ENCODE measurements at regions not wholly inside any gene's neighbourhood (a gene's known extent, or its start where the extent isn't known, plus 50 kb on each side); places are given as distances from the start of the nearest gene placed in this dataset.

DNA sequence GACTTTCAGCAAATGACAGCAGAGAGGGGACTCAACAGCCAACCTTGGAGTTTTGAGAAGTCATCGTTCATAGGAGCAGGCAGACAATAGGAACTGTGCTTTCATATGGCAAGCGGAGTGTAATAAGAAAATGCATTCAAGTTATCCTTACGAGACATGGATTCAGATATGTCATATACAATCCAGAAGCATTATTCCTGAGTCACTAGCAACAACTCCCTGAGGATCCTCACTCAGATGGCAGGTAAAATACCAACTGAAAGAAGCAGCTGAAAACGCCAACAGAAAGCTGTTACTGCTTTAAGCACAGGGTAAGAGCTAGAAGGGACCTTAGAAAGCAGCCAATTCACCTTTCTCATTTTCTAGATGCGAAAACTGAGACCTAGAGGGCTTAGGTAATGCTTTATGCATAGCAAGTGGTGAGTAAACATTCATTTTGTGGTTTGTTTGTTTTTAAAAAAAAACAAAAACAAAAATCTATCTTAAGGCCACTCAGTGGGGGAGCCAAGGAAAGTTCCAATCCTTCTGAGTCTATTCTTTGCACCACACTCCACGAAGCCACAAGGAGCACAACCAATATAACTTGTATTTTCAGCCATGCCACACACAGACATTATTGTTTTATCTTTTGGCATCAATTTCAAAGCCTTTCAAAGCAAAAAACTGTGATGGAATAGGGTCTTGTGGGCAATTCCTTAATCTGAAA is 89.1 kb upstream of the RIOK3 start:
- Histone ChIP-seq H3K79me2 (ENCODE audit: insufficient read depth, low read length) (no peaks in the 10 kb centered on the region), H3K27me3 (ENCODE audit: control insufficient read depth in 1 of 2, insufficient read depth in 2 of 2, low read length in 2 of 2) (no peaks in the 10 kb centered on the region), H3K4me2 (ENCODE audit: low read depth, low read length) (no peak overlapping the region), H3K4me3 (replicated peaks in 1 of 3; ENCODE audit: insufficient read depth in 1 of 3, low read depth in 2 of 3, low read length in 3 of 3) (no peak overlapping the region), H3K9ac (ENCODE audit: insufficient read depth, low read depth, low read length) (no peak overlapping the region), H3K36me3 (replicated peaks in 1 of 2; ENCODE audit: control insufficient read depth in 1 of 2, insufficient read depth in 2 of 2, low read length in 2 of 2) (no peaks in the 10 kb centered on the region), H4K20me1 (ENCODE audit: insufficient read depth, low read length) (no peaks in the 10 kb centered on the region), H3K4me1 (ENCODE audit: insufficient read depth, low read length) (peaks cover 6% of the 10 kb centered on the region; the same call in 1 of the 2 replicates), H2AFZ (ENCODE audit: low read length) (no peak overlapping the region), H3K9me3 (ENCODE audit: low read length) (no peaks in the 10 kb centered on the region), H3K27ac (ENCODE audit: extremely low read length, insufficient read depth, low read length) (no peak overlapping the region)
- in situ Hi-C loops (cut with HindIII; ENCODE audit: extremely low pct_ligation_motif_present, low pct_unique_long_range_greater_than_20kb) = no loop called here
- intact Hi-C loops (cut with micrococcal nuclease; ENCODE audit: unreplicated experiment) = no loop called here
- FAIRE-seq (no peak), DNase-seq (ENCODE audit: low spot score) (no peak), ATAC-seq (no peak)
- no TSS peak for BruUV-seq (replicated peaks)
- POLR2A ChIA-PET = no interaction called here
- CTCF ChIA-PET (ENCODE audit: low intra/inter-chr PET ratio, low total read pairs) = no interaction called here
- TF ChIP-seq ZNF816 (CRISPR knock-in tag; IDR thresholded peaks at IDR 0.05; ENCODE audit: borderline replicate concordance) (no peak), RFX5 (IDR thresholded peaks at IDR 0.05; ENCODE audit: low read depth, low read length) (no peak), ZNF264 (CRISPR knock-in tag; IDR thresholded peaks at IDR 0.05) (no peak), FOSL1 (CRISPR knock-in tag; IDR thresholded peaks at IDR 0.05; ENCODE audit: borderline replicate concordance) (no peak), ZNF850 (CRISPR knock-in tag; conservative IDR thresholded peaks at IDR 0.05) (no peak), RARG (CRISPR knock-in tag; IDR thresholded peaks at IDR 0.05; ENCODE audit: low read depth) (no peak), ZNF44 (CRISPR knock-in tag; IDR thresholded peaks at IDR 0.05) (no peak), GATA4 (IDR thresholded peaks at IDR 0.05; ENCODE audit: borderline replicate concordance, low read depth) (no peak), ZNF724P (CRISPR knock-in tag; IDR thresholded peaks at IDR 0.05; ENCODE audit: borderline replicate concordance) (no peak), SIN3B (IDR thresholded peaks at IDR 0.05; ENCODE audit: low read length) (no peak)
- TF ChIP-seq, protein P1, sequence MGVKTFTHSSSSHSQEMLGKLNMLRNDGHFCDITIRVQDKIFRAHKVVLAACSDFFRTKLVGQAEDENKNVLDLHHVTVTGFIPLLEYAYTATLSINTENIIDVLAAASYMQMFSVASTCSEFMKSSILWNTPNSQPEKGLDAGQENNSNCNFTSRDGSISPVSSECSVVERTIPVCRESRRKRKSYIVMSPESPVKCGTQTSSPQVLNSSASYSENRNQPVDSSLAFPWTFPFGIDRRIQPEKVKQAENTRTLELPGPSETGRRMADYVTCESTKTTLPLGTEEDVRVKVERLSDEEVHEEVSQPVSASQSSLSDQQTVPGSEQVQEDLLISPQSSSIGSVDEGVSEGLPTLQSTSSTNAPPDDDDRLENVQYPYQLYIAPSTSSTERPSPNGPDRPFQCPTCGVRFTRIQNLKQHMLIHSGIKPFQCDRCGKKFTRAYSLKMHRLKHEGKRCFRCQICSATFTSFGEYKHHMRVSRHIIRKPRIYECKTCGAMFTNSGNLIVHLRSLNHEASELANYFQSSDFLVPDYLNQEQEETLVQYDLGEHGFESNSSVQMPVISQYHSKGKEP (CRISPR knock-in tag; IDR thresholded peaks at IDR 0.05) = no peak
- TF ChIP-seq, protein P2, sequence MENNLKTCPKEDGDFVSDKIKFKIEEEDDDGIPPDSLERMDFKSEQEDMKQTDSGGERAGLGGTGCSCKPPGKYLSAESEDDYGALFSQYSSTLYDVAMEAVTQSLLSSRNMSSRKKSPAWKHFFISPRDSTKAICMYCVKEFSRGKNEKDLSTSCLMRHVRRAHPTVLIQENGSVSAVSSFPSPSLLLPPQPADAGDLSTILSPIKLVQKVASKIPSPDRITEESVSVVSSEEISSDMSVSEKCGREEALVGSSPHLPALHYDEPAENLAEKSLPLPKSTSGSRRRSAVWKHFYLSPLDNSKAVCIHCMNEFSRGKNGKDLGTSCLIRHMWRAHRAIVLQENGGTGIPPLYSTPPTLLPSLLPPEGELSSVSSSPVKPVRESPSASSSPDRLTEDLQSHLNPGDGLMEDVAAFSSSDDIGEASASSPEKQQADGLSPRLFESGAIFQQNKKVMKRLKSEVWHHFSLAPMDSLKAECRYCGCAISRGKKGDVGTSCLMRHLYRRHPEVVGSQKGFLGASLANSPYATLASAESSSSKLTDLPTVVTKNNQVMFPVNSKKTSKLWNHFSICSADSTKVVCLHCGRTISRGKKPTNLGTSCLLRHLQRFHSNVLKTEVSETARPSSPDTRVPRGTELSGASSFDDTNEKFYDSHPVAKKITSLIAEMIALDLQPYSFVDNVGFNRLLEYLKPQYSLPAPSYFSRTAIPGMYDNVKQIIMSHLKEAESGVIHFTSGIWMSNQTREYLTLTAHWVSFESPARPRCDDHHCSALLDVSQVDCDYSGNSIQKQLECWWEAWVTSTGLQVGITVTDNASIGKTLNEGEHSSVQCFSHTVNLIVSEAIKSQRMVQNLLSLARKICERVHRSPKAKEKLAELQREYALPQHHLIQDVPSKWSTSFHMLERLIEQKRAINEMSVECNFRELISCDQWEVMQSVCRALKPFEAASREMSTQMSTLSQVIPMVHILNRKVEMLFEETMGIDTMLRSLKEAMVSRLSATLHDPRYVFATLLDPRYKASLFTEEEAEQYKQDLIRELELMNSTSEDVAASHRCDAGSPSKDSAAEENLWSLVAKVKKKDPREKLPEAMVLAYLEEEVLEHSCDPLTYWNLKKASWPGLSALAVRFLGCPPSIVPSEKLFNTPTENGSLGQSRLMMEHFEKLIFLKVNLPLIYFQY (CRISPR knock-in tag; IDR thresholded peaks at IDR 0.05; ENCODE audit: borderline replicate concordance) = no peak
- TF ChIP-seq, protein P3, sequence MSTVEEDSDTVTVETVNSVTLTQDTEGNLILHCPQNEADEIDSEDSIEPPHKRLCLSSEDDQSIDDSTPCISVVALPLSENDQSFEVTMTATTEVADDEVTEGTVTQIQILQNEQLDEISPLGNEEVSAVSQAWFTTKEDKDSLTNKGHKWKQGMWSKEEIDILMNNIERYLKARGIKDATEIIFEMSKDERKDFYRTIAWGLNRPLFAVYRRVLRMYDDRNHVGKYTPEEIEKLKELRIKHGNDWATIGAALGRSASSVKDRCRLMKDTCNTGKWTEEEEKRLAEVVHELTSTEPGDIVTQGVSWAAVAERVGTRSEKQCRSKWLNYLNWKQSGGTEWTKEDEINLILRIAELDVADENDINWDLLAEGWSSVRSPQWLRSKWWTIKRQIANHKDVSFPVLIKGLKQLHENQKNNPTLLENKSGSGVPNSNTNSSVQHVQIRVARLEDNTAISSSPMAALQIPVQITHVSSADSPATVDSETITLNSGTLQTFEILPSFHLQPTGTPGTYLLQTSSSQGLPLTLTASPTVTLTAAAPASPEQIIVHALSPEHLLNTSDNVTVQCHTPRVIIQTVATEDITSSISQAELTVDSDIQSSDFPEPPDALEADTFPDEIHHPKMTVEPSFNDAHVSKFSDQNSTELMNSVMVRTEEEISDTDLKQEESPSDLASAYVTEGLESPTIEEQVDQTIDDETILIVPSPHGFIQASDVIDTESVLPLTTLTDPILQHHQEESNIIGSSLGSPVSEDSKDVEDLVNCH (CRISPR knock-in tag; IDR thresholded peaks at IDR 0.05) = no peak
- TF ChIP-seq, protein P4, sequence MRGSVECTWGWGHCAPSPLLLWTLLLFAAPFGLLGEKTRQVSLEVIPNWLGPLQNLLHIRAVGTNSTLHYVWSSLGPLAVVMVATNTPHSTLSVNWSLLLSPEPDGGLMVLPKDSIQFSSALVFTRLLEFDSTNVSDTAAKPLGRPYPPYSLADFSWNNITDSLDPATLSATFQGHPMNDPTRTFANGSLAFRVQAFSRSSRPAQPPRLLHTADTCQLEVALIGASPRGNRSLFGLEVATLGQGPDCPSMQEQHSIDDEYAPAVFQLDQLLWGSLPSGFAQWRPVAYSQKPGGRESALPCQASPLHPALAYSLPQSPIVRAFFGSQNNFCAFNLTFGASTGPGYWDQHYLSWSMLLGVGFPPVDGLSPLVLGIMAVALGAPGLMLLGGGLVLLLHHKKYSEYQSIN (CRISPR knock-in tag; IDR thresholded peaks at IDR 0.05; ENCODE audit: borderline replicate concordance) = no peak
- TF ChIP-seq, protein P5, sequence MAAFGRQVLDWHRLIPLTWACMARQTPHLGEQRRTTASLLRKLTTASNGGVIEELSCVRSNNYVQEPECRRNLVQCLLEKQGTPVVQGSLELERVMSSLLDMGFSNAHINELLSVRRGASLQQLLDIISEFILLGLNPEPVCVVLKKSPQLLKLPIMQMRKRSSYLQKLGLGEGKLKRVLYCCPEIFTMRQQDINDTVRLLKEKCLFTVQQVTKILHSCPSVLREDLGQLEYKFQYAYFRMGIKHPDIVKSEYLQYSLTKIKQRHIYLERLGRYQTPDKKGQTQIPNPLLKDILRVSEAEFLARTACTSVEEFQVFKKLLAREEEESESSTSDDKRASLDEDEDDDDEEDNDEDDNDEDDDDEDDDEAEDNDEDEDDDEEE (CRISPR knock-in tag; IDR thresholded peaks at IDR 0.05) = no peak
- WGBS (ENCODE audit: low lambda C conversion rate) = 97% methylated on average over 6 of the region's 6 CpGs
